ENCODE measurements at regions not wholly inside any gene's neighbourhood (a gene's known extent, or its start where the extent isn't known, plus 50 kb on each side); places are given as distances from the start of the nearest gene placed in this dataset.

GRCh38 chr5:147145328-147145727 lies 89.5 kb upstream of the STK32A start:
- H3K9me3 ChIP-seq (ENCODE audit: low read length) = no peaks in the 10 kb centered on the region
- BruUV-seq (replicated peaks) = no TSS peak
- no peaks in the 10 kb centered on the region for H3K79me2 ChIP-seq (ENCODE audit: insufficient read depth, low read depth, low read length)
- no peaks in the 10 kb centered on the region for H3K36me3 ChIP-seq (ENCODE audit: insufficient read depth, low read length)
- no peaks in the 10 kb centered on the region for H3K9me2 ChIP-seq (ENCODE audit: insufficient read depth, low read length)
- TF ChIP-seq CTCF (conservative IDR thresholded peaks at IDR 0.05; ENCODE audit: low read length) (no peak), EZH2phosphoT487 (IDR thresholded peaks at IDR 0.05; ENCODE audit: borderline replicate concordance, low read depth, low read length) (no peak)
- intact Hi-C loops (cut with micrococcal nuclease; ENCODE audit: unreplicated experiment) = no loop called here
- H2AFZ ChIP-seq (ENCODE audit: low read length) = no peak overlapping the region
- H3K4me2 ChIP-seq (ENCODE audit: low read length) = no peak overlapping the region
- no peaks in the 10 kb centered on the region for H4K20me1 ChIP-seq (ENCODE audit: insufficient read depth, low read length)
- H3K27ac ChIP-seq (ENCODE audit: low read depth, low read length, poor library complexity, severe bottlenecking) = no peak overlapping the region
- H3K4me1 ChIP-seq (ENCODE audit: insufficient read depth, low read length, poor library complexity, severe bottlenecking) = no peaks in the 10 kb centered on the region
- H3K4me3 ChIP-seq (ENCODE audit: low read depth, low read length, poor library complexity, severe bottlenecking) = no peak overlapping the region
- ChIA-PET POLR2A (no interaction called here), CTCF (ENCODE audit: unreplicated experiment) (no interaction called here)
- no peak for DNase-seq (ENCODE audit: low spot score)

GRCh38 chr5:147148715-147149114 lies 86.1 kb upstream of the STK32A start:
- no peak overlapping the region for H2AFZ ChIP-seq (ENCODE audit: low read length)
- no peaks in the 10 kb centered on the region for H3K36me3 ChIP-seq (ENCODE audit: insufficient read depth, low read length)
- DNase-seq (ENCODE audit: low spot score) = no peak
- H3K9me3 ChIP-seq (ENCODE audit: low read length) = no peaks in the 10 kb centered on the region
- no peaks in the 10 kb centered on the region for H3K79me2 ChIP-seq (ENCODE audit: insufficient read depth, low read depth, low read length)
- no peak overlapping the region for H3K4me2 ChIP-seq (ENCODE audit: low read length)
- intact Hi-C loops (cut with micrococcal nuclease; ENCODE audit: unreplicated experiment) = no loop called here
- H3K27ac ChIP-seq (ENCODE audit: low read depth, low read length, poor library complexity, severe bottlenecking) = no peak overlapping the region
- CTCF ChIA-PET (ENCODE audit: unreplicated experiment) = no interaction called here
- no peak overlapping the region for H3K4me3 ChIP-seq (ENCODE audit: low read depth, low read length, poor library complexity, severe bottlenecking)
- H3K4me1 ChIP-seq (ENCODE audit: insufficient read depth, low read length, poor library complexity, severe bottlenecking) = no peaks in the 10 kb centered on the region
- TF ChIP-seq CTCF (conservative IDR thresholded peaks at IDR 0.05; ENCODE audit: low read length) (no peak), EZH2phosphoT487 (IDR thresholded peaks at IDR 0.05; ENCODE audit: borderline replicate concordance, low read depth, low read length) (no peak)
- no TSS peak for BruUV-seq (replicated peaks)
- POLR2A ChIA-PET = interaction anchor here (0.6 kb wide), 1 partner anchor 445 kb away, joined by 3 read pairs; no protein-coding TSS in a partner anchor
- no peaks in the 10 kb centered on the region for H4K20me1 ChIP-seq (ENCODE audit: insufficient read depth, low read length)
- H3K9me2 ChIP-seq (ENCODE audit: insufficient read depth, low read length) = no peaks in the 10 kb centered on the region

- H3K27ac ChIP-seq (ENCODE audit: low read depth, low read length, poor library complexity, severe bottlenecking) = no peak overlapping the region
Measured at GRCh38 chr5:147152086-147152485, 82.7 kb upstream of the STK32A start.

More at GRCh38 chr5:147152086-147152485, 82.7 kb upstream of the STK32A start:
- no TSS peak for BruUV-seq (replicated peaks)
- H2AFZ ChIP-seq (ENCODE audit: low read length) = no peak overlapping the region
- no peaks in the 10 kb centered on the region for H3K9me3 ChIP-seq (ENCODE audit: low read length)
- TF ChIP-seq CTCF (conservative IDR thresholded peaks at IDR 0.05; ENCODE audit: low read length) (no peak), EZH2phosphoT487 (IDR thresholded peaks at IDR 0.05; ENCODE audit: borderline replicate concordance, low read depth, low read length) (no peak)
- no peak for DNase-seq (ENCODE audit: low spot score)
- no peaks in the 10 kb centered on the region for H3K79me2 ChIP-seq (ENCODE audit: insufficient read depth, low read depth, low read length)
- POLR2A ChIA-PET = interaction anchor here (0.6 kb wide), 1 partner anchor 534 kb away, joined by 3 read pairs; no protein-coding TSS in a partner anchor
- CTCF ChIA-PET (ENCODE audit: unreplicated experiment) = no interaction called here
- no peaks in the 10 kb centered on the region for H3K36me3 ChIP-seq (ENCODE audit: insufficient read depth, low read length)
- intact Hi-C loops (cut with micrococcal nuclease; ENCODE audit: unreplicated experiment) = no loop called here
- no peaks in the 10 kb centered on the region for H3K4me1 ChIP-seq (ENCODE audit: insufficient read depth, low read length, poor library complexity, severe bottlenecking)
- H4K20me1 ChIP-seq (ENCODE audit: insufficient read depth, low read length) = no peaks in the 10 kb centered on the region
- H3K4me3 ChIP-seq (ENCODE audit: low read depth, low read length, poor library complexity, severe bottlenecking) = no peak overlapping the region
- H3K9me2 ChIP-seq (ENCODE audit: insufficient read depth, low read length) = no peaks in the 10 kb centered on the region
- no peak overlapping the region for H3K4me2 ChIP-seq (ENCODE audit: low read length)
